ENCODE measurements at regions not wholly inside any gene's neighbourhood (a gene's known extent, or its start where the extent isn't known, plus 50 kb on each side); places are given as distances from the start of the nearest gene placed in this dataset.
A peak's percentile ranks its signal among the peaks of the same experiment; 100 is the strongest.

DNA sequence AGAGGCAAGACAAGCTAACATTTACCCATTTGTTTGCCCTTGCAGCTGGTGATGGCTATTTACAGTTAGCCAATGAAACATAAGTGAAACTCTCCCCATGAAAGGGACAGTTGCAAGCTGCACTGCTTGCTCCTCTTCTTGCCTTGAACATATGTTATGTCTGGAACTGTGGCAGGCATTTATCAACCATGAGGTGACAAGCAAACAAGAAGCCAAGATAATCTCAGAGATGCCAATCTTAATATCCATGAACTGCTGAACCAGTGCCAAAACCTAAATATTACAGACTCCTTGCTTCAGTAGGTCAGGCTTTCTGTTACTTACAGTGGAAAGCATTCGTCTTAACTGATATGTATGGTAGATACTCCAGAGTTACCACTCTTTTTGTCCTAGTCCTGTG is 133.4 kb downstream of the ACTBL2 start:
- Histone ChIP-seq H3K27me3 (no peaks in the 10 kb centered on the region), H3K4me1 (peaks cover 0 to 23% (median 11%) of the 10 kb centered on the region in 12 donors), H3K27ac (peak overlapping the region in 2 of 12 donors; percentile 17 to 40), H3K4me3 (no peak overlapping the region), H3K9me3 (peaks cover 0 to 11% (median 0%) of the 10 kb centered on the region in 12 donors), H3K36me3 (no peaks in the 10 kb centered on the region)
- DNase-seq: no peak
- 53 to 80% (median 68%) methylated on average over 1 of the region's 1 CpG for WGBS, 4 donors
- intact Hi-C loops (cut with DNase I): no loop called here
- TF ChIP-seq POLR2A (IDR thresholded peaks at IDR 0.05): no peak
- TF ChIP-seq, protein P1, sequence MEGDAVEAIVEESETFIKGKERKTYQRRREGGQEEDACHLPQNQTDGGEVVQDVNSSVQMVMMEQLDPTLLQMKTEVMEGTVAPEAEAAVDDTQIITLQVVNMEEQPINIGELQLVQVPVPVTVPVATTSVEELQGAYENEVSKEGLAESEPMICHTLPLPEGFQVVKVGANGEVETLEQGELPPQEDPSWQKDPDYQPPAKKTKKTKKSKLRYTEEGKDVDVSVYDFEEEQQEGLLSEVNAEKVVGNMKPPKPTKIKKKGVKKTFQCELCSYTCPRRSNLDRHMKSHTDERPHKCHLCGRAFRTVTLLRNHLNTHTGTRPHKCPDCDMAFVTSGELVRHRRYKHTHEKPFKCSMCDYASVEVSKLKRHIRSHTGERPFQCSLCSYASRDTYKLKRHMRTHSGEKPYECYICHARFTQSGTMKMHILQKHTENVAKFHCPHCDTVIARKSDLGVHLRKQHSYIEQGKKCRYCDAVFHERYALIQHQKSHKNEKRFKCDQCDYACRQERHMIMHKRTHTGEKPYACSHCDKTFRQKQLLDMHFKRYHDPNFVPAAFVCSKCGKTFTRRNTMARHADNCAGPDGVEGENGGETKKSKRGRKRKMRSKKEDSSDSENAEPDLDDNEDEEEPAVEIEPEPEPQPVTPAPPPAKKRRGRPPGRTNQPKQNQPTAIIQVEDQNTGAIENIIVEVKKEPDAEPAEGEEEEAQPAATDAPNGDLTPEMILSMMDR (IDR thresholded peaks at IDR 0.05): no peak
- ATAC-seq: no peak

DNA sequence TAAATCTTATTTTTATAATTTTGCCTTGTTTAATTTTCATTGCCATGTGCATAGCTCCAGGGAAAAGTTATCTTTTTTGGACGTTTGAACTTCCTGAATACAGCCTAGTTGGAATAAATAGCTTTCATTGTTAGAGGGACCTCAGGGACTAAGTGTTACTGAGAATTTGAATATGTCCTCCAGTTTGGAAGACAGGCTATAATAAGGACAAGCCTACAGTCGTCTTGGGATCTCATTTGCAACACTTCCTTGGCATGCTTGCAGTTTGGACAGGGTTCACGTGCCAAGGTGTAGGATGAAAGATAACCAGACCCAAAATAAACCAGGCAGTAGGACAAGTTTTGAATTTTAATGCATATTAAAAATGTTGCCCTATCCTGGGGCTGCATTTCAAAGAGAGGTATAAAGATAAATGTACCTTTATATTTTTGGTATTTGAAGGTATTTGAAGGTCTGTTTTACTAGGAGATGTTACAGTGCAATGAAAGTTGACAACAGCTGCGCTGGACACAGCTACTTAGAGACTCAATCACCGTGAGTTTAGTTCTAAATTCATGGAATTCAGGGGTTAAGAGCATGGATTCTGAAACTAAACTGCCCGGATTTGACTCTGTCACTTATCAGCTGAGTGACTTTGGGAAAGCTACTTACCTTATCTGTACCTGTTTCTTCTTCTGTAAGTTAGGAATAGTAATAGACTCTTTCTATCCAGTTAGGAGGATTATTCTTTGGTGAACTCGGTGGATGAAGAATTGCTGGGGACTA is 134.1 kb downstream of the ACTBL2 start:
- no peaks in the 10 kb centered on the region for H3K36me3 ChIP-seq
- WGBS, 4 donors: 20 to 26% (median 22%) methylated on average over 7 of the region's 7 CpGs
- peak overlapping the region in 6 of 12 donors; percentile 9 to 50 (median 44) for H3K27ac ChIP-seq
- DNase-seq (peak in 2 of 5 donors; percentile 19 to 29), ATAC-seq (peak; percentile 64 to 82 (median 76))
- H3K9me3 ChIP-seq: peaks cover 0 to 11% (median 0%) of the 10 kb centered on the region in 12 donors
- intact Hi-C loops (cut with DNase I): no loop called here
- TF ChIP-seq, protein P1 (IDR thresholded peaks at IDR 0.05): no peak
- H3K27me3 ChIP-seq: no peaks in the 10 kb centered on the region
- peaks cover 0 to 23% (median 11%) of the 10 kb centered on the region in 12 donors for H3K4me1 ChIP-seq
- H3K4me3 ChIP-seq: no peak overlapping the region

DNA sequence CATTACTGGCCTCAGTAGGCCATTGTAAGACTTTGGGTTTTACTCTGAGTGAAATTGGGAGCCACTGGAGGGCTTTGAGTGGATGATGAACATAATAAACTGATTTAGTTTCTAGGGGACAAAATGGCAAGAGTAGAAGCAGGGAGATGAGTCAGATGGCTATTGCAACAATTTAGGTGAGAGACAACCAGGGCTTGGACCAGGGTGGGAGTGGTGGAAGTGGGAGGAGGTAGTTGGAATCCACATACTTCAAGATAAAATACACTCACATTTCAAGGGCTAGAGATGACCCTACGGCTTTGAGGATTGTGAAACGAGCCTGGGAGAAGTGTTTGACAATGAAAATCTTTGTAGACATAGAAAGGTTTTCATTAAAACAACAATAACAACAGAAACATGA is 136.3 kb downstream of the ACTBL2 start:
- intact Hi-C loops (cut with DNase I): no loop called here
- TF ChIP-seq, protein P1 (IDR thresholded peaks at IDR 0.05): no peak
- no peak for TF ChIP-seq POLR2A (IDR thresholded peaks at IDR 0.05)
- ATAC-seq (no peak), DNase-seq (no peak)
- H3K4me3 ChIP-seq: no peak overlapping the region
- peaks cover 0 to 23% (median 11%) of the 10 kb centered on the region in 12 donors for H3K4me1 ChIP-seq
- 93 to 96% (median 94%) methylated on average over 2 of the region's 2 CpGs for WGBS, 4 donors
- H3K9me3 ChIP-seq: peaks cover 0 to 11% (median 0%) of the 10 kb centered on the region in 12 donors
- H3K27me3 ChIP-seq: no peaks in the 10 kb centered on the region
- H3K27ac ChIP-seq: no peak overlapping the region
- H3K36me3 ChIP-seq: no peaks in the 10 kb centered on the region

DNA sequence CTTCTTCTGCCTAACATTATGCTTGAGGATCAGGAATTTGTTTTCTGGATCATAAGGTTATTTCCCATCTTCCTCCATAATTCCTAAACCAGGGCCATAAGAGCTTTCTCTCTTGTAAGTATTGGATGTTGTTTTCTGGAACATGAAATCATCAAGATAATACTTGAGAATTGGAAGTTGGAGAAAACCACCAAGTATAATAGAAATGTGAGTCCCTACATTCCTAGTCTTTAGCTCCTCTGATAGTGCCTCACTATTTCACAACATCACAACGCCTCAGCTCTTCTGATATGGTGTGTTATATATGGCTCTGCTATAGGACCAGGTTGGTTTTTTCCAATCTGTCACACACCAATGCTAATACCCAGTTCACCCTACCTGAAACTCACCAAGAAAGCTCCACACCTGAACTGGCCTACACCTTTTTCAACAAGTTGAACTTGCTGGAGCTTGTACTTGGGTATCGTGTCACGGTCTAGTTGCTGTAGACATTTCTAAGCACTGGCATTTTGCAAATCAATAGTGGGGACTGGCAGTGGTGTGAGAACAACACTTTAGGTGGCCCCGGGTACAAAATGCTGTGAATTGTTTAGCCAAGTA is 141.1 kb downstream of the ACTBL2 start:
- Histone ChIP-seq H3K27ac (no peak overlapping the region), H3K36me3 (no peaks in the 10 kb centered on the region), H3K4me3 (no peak overlapping the region), H3K4me1 (peaks cover 0 to 5% (median 0%) of the 10 kb centered on the region in 12 donors), H3K9me3 (peaks cover 0 to 3% (median 0%) of the 10 kb centered on the region in 12 donors), H3K27me3 (no peaks in the 10 kb centered on the region)
- DNase-seq (no peak), ATAC-seq (no peak)
- TF ChIP-seq, protein P1 (IDR thresholded peaks at IDR 0.05): no peak
- TF ChIP-seq POLR2A (IDR thresholded peaks at IDR 0.05): no peak
- WGBS, 4 donors: 96 to 97% (median 97%) methylated on average over 4 of the region's 4 CpGs
- intact Hi-C loops (cut with DNase I): no loop called here
